Prostate gland (tissue), 2 donors: ENCODE measurements at regions not wholly inside any gene's neighbourhood (a gene's known extent, or its start where the extent isn't known, plus 50 kb on each side); places are given as distances from the start of the nearest gene placed in this dataset.
"Not testable (repeated sequence)": the region's sequence is repeated elsewhere in the genome, so short reads cannot be mapped to it uniquely, and the experiment has no call there.

ENCODE experiments used
- POLR2A ChIP-seq: fragments of 450-650 bp; IDR thresholded peaks from one replicate; pipeline ENCODE4 v1.6.1; 2016; ENCODE audit warnings: antibody characterized with exemption, mild to moderate bottlenecking
- POLR2AphosphoS5 ChIP-seq: sonication (generic); formaldehyde crosslinking; IDR thresholded peaks from one replicate; pipeline ENCODE4 v1.6.1; 2017; ENCODE audit warnings: antibody characterized with exemption
- TF ChIP-seq, protein P1 (sequence below), 4 experiments: fragments of 200-600 bp in 2 of 4; fragments of 450-650 bp in 2 of 4; sonication (generic) in 2 of 4; IDR thresholded peaks; 1 replicate in 3 of 4; 2 replicates in 1 of 4; pipeline ENCODE4 v1.5.1; 2016 to 2019; ENCODE audit warnings: antibody characterized with exemption in 4 of 4, mild to moderate bottlenecking in 2 of 4, moderate library complexity in 2 of 4

DNA sequence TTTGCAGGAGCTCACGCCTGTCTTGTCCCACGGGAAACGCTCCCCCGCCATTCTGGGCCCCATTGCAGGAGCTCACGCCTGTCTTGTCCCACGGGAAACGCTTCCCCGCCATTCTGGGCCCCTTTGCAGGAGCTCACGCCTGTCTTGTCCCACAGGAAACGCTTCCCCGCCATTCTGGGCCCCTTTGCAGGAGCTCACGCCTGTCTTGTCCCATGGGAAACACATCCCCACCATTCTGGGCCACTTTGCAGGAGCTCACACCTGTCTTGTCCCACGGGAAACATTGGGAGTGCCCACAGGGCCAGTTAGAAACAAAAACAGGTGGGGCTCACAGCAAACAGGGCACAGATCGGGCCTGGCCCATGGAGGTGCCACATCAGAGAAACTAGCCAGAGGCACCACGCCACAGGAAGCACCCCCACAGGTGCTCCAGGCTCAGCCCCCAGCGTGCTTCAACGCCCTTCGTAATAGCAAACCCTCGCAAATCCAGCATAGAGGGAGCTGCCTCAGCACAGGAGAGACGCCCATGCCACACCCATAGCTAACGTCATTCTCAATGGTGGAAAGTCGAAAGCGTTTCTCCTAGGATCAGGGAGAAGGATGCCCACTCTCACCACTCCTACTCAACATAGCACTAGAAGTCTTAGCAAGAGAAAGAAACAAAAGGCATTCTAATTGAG, 218.2 kb upstream of the FRG1 start:
- TF ChIP-seq, protein P1, sequence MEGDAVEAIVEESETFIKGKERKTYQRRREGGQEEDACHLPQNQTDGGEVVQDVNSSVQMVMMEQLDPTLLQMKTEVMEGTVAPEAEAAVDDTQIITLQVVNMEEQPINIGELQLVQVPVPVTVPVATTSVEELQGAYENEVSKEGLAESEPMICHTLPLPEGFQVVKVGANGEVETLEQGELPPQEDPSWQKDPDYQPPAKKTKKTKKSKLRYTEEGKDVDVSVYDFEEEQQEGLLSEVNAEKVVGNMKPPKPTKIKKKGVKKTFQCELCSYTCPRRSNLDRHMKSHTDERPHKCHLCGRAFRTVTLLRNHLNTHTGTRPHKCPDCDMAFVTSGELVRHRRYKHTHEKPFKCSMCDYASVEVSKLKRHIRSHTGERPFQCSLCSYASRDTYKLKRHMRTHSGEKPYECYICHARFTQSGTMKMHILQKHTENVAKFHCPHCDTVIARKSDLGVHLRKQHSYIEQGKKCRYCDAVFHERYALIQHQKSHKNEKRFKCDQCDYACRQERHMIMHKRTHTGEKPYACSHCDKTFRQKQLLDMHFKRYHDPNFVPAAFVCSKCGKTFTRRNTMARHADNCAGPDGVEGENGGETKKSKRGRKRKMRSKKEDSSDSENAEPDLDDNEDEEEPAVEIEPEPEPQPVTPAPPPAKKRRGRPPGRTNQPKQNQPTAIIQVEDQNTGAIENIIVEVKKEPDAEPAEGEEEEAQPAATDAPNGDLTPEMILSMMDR (IDR thresholded peaks at IDR 0.05), result not testable (repeated sequence)
- not testable (repeated sequence) for TF ChIP-seq POLR2A, POLR2AphosphoS5
